ENCODE measurements at regions not wholly inside any gene's neighbourhood (a gene's known extent, or its start where the extent isn't known, plus 50 kb on each side); places are given as distances from the start of the nearest gene placed in this dataset.

- peaks cover 10% of the 10 kb centered on the region for H3K4me1 ChIP-seq (replicated peaks; ENCODE audit: insufficient read depth)
- no peak overlapping the region for H3K4me3 ChIP-seq
- no peak overlapping the region for H2AFZ ChIP-seq
- POLR2A ChIA-PET (ENCODE audit: unreplicated experiment) = no interaction called here
- no peaks in the 10 kb centered on the region for H3K79me2 ChIP-seq (ENCODE audit: low read depth)
- no peaks in the 10 kb centered on the region for H3K27me3 ChIP-seq (ENCODE audit: insufficient read depth, low read depth)
- no peak for DNase-seq
- no peaks in the 10 kb centered on the region; the same call in 1 of the 2 replicates for H3F3A ChIP-seq (ENCODE audit: insufficient read depth, low read depth)
- H3K27ac ChIP-seq = no peak overlapping the region
- H4K20me1 ChIP-seq (ENCODE audit: insufficient read depth) = no peaks in the 10 kb centered on the region
- BruUV-seq (replicated peaks) = no TSS peak
- no peaks in the 10 kb centered on the region for H3K9me2 ChIP-seq (ENCODE audit: insufficient read depth)
- no peaks in the 10 kb centered on the region for H3K9me3 ChIP-seq (ENCODE audit: insufficient read depth, low read depth)
- H3K4me2 ChIP-seq = no peak overlapping the region
- intact Hi-C loops (cut with micrococcal nuclease; ENCODE audit: unreplicated experiment) = no loop called here
- CTCF ChIA-PET = no interaction called here
- TF ChIP-seq CTCF (conservative IDR thresholded peaks at IDR 0.05) (no peak), EZH2 (IDR thresholded peaks at IDR 0.05; ENCODE audit: low read depth) (no peak)
- no peaks in the 10 kb centered on the region for H3K36me3 ChIP-seq (ENCODE audit: low read depth)
Observed at GRCh38 chr4:52260514-52261210, 209.6 kb downstream of the SPATA18 start.

- ChIA-PET POLR2A (ENCODE audit: unreplicated experiment) (no interaction called here), CTCF (interaction anchor here (0.5 kb wide), 1 partner anchor 94 kb away, joined by 4 read pairs; no protein-coding TSS in a partner anchor)
- no peak overlapping the region for H3K4me2 ChIP-seq
- DNase-seq = peak in 1 of 2 experiments; percentile 78
- peaks cover 22% of the 10 kb centered on the region for H3K4me1 ChIP-seq (replicated peaks; ENCODE audit: insufficient read depth)
- no TSS peak for BruUV-seq (replicated peaks)
- H4K20me1 ChIP-seq (ENCODE audit: insufficient read depth) = no peaks in the 10 kb centered on the region
- no peaks in the 10 kb centered on the region for H3K9me2 ChIP-seq (ENCODE audit: insufficient read depth)
- no peak overlapping the region for H3K4me3 ChIP-seq
- TF ChIP-seq EZH2 (IDR thresholded peaks at IDR 0.05; ENCODE audit: low read depth) (no peak), CTCF (conservative IDR thresholded peaks at IDR 0.05) (no peak)
- H3K79me2 ChIP-seq (ENCODE audit: low read depth) = no peaks in the 10 kb centered on the region
- H3F3A ChIP-seq (ENCODE audit: insufficient read depth, low read depth) = no peaks in the 10 kb centered on the region; the same call in 1 of the 2 replicates
- H3K36me3 ChIP-seq (ENCODE audit: low read depth) = no peaks in the 10 kb centered on the region
- no peak overlapping the region for H2AFZ ChIP-seq
- no peaks in the 10 kb centered on the region for H3K27me3 ChIP-seq (ENCODE audit: insufficient read depth, low read depth)
- H3K9me3 ChIP-seq (ENCODE audit: insufficient read depth, low read depth) = no peaks in the 10 kb centered on the region
- H3K27ac ChIP-seq = 0 out of 2 replicates have a peak overlapping the region, but pooled peaks have one; percentile 26
- intact Hi-C loops (cut with micrococcal nuclease; ENCODE audit: unreplicated experiment) = no loop called here
Observed at GRCh38 chr4:52263607-52264006, 212.5 kb downstream of the SPATA18 start.

GRCh38 chr4:52265781-52266525 lies 214.8 kb downstream of the SPATA18 start:
- H2AFZ ChIP-seq = no peak overlapping the region
- H3K4me3 ChIP-seq = no peak overlapping the region
- ChIA-PET POLR2A (ENCODE audit: unreplicated experiment) (no interaction called here), CTCF (no interaction called here)
- peak overlapping the region; percentile 79 for H3K27ac ChIP-seq
- no peaks in the 10 kb centered on the region for H3K79me2 ChIP-seq (ENCODE audit: low read depth)
- peaks cover 22% of the 10 kb centered on the region for H3K4me1 ChIP-seq (replicated peaks; ENCODE audit: insufficient read depth)
- peak in 1 of 2 experiments; percentile 70 for DNase-seq
- no peaks in the 10 kb centered on the region for H4K20me1 ChIP-seq (ENCODE audit: insufficient read depth)
- H3K9me2 ChIP-seq (ENCODE audit: insufficient read depth) = no peaks in the 10 kb centered on the region
- no peaks in the 10 kb centered on the region for H3K27me3 ChIP-seq (ENCODE audit: insufficient read depth, low read depth)
- no peaks in the 10 kb centered on the region for H3K9me3 ChIP-seq (ENCODE audit: insufficient read depth, low read depth)
- no TSS peak for BruUV-seq (replicated peaks)
- intact Hi-C loops (cut with micrococcal nuclease; ENCODE audit: unreplicated experiment) = no loop called here
- H3F3A ChIP-seq (ENCODE audit: insufficient read depth, low read depth) = no peaks in the 10 kb centered on the region; the same call in 1 of the 2 replicates
- peak overlapping the region; percentile 54 for H3K4me2 ChIP-seq
- no peaks in the 10 kb centered on the region for H3K36me3 ChIP-seq (ENCODE audit: low read depth)
- TF ChIP-seq CTCF (conservative IDR thresholded peaks at IDR 0.05) (no peak), EZH2 (IDR thresholded peaks at IDR 0.05; ENCODE audit: low read depth) (no peak)

All from PC-9 (cell line).